ENCODE measurements at regions not wholly inside any gene's neighbourhood (a gene's known extent, or its start where the extent isn't known, plus 50 kb on each side); places are given as distances from the start of the nearest gene placed in this dataset.

DNA sequence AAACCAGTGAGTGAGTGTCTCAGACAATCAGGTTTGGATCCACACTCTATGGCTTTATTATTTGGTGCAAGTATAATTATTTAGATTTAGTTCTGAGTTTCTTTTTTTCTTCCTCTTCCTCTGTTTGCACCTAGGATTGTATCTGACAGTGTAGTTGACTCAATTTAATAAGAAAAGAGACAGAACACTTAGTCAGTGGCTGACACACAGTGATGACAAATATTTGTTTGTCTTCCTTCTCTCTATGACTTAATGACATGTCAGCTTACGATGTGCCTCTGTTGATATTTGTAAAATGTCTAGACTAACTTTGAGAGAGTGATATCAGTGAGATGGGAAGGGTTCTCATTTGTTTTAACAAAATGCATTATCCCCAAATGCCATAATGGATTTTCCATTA, 129.5 kb upstream of the SLC10A2 start:
- TF ChIP-seq CTCF (IDR thresholded peaks at IDR 0.05; ENCODE audit: low read depth, low read length) (no peak), EZH2phosphoT487 (IDR thresholded peaks at IDR 0.05; ENCODE audit: low read depth) (no peak)

Data from OCI-LY3 (cell line).